ENCODE measurements at regions not wholly inside any gene's neighbourhood (a gene's known extent, or its start where the extent isn't known, plus 50 kb on each side); places are given as distances from the start of the nearest gene placed in this dataset.

- Histone ChIP-seq H3K9ac (ENCODE audit: control insufficient read depth, extremely low read depth, insufficient read depth, low read length) (no peak overlapping the region), H3K4me1 (ENCODE audit: control insufficient read depth, extremely low read depth, insufficient read depth, low read length) (peaks cover 17% of the 10 kb centered on the region), H3K9me3 (ENCODE audit: control insufficient read depth, low read depth, low read length) (no peaks in the 10 kb centered on the region), H3K79me2 (ENCODE audit: control insufficient read depth, insufficient read depth, low read length) (no peaks in the 10 kb centered on the region), H4K20me1 (ENCODE audit: control insufficient read depth, extremely low read depth, insufficient read depth, low read length) (no peaks in the 10 kb centered on the region), H3K27me3 (ENCODE audit: control insufficient read depth, extremely low read depth, insufficient read depth, low read length) (no peaks in the 10 kb centered on the region), H3K4me3 (ENCODE audit: control insufficient read depth in 2 of 3, extremely low read depth in 1 of 3, insufficient read depth in 2 of 3, low read depth in 1 of 3, low read length in 3 of 3) (no peak overlapping the region), H3K9me1 (ENCODE audit: control insufficient read depth, extremely low read depth, insufficient read depth, low read length) (no peaks in the 10 kb centered on the region), H3K27ac (ENCODE audit: control insufficient read depth, insufficient read depth, low read length) (no peak overlapping the region), H2AFZ (ENCODE audit: control insufficient read depth, low read length) (no peak overlapping the region), H3K4me2 (ENCODE audit: control insufficient read depth, extremely low read depth, insufficient read depth, low read depth, low read length) (no peak overlapping the region), H3K36me3 (ENCODE audit: control insufficient read depth in 2 of 2, extremely low read depth in 1 of 2, insufficient read depth in 2 of 2, low read length in 2 of 2) (no peaks in the 10 kb centered on the region)
- TF ChIP-seq CTCF (optimal IDR thresholded peaks at IDR 0.05 in 1 of 3, IDR thresholded peaks at IDR 0.05 in 1 of 3, conservative IDR thresholded peaks at IDR 0.05 in 1 of 3; ENCODE audit: extremely low read depth in 1 of 3, insufficient read depth in 2 of 3, low read length in 3 of 3) (no peak), EZH2 (IDR thresholded peaks at IDR 0.05; ENCODE audit: low read length) (no peak)
- FAIRE-seq (no peak), DNase-seq (ENCODE audit: low read depth, low spot score) (no peak)
- dilution Hi-C loops (cut with MboI; ENCODE audit: extremely low pct_ligation_motif_present, low sequenced_read_pairs), result no loop called here
Observed at GRCh38 chr9:87152256-87152655, 204.9 kb upstream of the GAS1 start.

DNA sequence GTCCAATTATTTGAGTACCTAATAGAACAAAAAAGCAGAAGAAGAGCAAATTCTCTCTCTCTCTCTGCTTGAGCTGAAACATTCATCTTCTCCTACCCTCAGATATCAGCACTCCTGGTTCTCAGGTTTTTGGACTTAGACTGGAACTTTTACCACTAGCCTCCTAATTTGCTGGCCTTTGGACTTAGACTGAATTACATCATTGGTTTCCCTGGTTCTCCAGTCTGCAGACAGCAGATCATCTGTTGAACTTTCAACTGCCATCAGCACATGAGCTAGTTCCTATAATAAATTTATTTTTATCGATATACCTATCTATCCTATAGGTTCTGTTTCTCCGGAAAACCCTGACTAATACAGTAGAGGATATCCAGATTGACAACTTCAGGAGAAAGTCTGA lies 208.9 kb upstream of the GAS1 start:
- no peaks in the 10 kb centered on the region for H3K27me3 ChIP-seq (ENCODE audit: control insufficient read depth, extremely low read depth, insufficient read depth, low read length)
- no peaks in the 10 kb centered on the region for H4K20me1 ChIP-seq (ENCODE audit: control insufficient read depth, extremely low read depth, insufficient read depth, low read length)
- H3K79me2 ChIP-seq (ENCODE audit: control insufficient read depth, insufficient read depth, low read length), result no peaks in the 10 kb centered on the region
- H3K4me2 ChIP-seq (ENCODE audit: control insufficient read depth, extremely low read depth, insufficient read depth, low read depth, low read length), result no peak overlapping the region
- no peaks in the 10 kb centered on the region for H3K36me3 ChIP-seq (ENCODE audit: control insufficient read depth in 2 of 2, extremely low read depth in 1 of 2, insufficient read depth in 2 of 2, low read length in 2 of 2)
- dilution Hi-C loops (cut with MboI; ENCODE audit: extremely low pct_ligation_motif_present, low sequenced_read_pairs), result no loop called here
- no peaks in the 10 kb centered on the region for H3K9me1 ChIP-seq (ENCODE audit: control insufficient read depth, extremely low read depth, insufficient read depth, low read length)
- peaks cover 18% of the 10 kb centered on the region for H3K4me1 ChIP-seq (ENCODE audit: control insufficient read depth, extremely low read depth, insufficient read depth, low read length)
- no peak for FAIRE-seq
- no peak for TF ChIP-seq CTCF (optimal IDR thresholded peaks at IDR 0.05 in 1 of 3, IDR thresholded peaks at IDR 0.05 in 1 of 3, conservative IDR thresholded peaks at IDR 0.05 in 1 of 3; ENCODE audit: extremely low read depth in 1 of 3, insufficient read depth in 2 of 3, low read length in 3 of 3)
- no peak for TF ChIP-seq EZH2 (IDR thresholded peaks at IDR 0.05; ENCODE audit: low read length)
- no peak overlapping the region for H3K9ac ChIP-seq (ENCODE audit: control insufficient read depth, extremely low read depth, insufficient read depth, low read length)
- H3K9me3 ChIP-seq (ENCODE audit: control insufficient read depth, low read depth, low read length), result no peaks in the 10 kb centered on the region
- DNase-seq (ENCODE audit: low read depth, low spot score), result no peak
- H3K4me3 ChIP-seq (ENCODE audit: control insufficient read depth in 2 of 3, extremely low read depth in 1 of 3, insufficient read depth in 2 of 3, low read depth in 1 of 3, low read length in 3 of 3), result no peak overlapping the region
- no peak overlapping the region for H2AFZ ChIP-seq (ENCODE audit: control insufficient read depth, low read length)
- H3K27ac ChIP-seq (ENCODE audit: control insufficient read depth, insufficient read depth, low read length), result no peak overlapping the region
